Hematopoietic multipotent progenitor cell treated with erythropoietin and hydrocortisone succinate and interleukin-3 and kit ligand, for 6 days (in vitro differentiated cells): ENCODE measurements at regions not wholly inside any gene's neighbourhood (a gene's known extent, or its start where the extent isn't known, plus 50 kb on each side); places are given as distances from the start of the nearest gene placed in this dataset.

Experiments
- DNase-seq: peaks from one replicate; pipeline ENCODE4 v3.0.0-alpha.2; 2015

DNA sequence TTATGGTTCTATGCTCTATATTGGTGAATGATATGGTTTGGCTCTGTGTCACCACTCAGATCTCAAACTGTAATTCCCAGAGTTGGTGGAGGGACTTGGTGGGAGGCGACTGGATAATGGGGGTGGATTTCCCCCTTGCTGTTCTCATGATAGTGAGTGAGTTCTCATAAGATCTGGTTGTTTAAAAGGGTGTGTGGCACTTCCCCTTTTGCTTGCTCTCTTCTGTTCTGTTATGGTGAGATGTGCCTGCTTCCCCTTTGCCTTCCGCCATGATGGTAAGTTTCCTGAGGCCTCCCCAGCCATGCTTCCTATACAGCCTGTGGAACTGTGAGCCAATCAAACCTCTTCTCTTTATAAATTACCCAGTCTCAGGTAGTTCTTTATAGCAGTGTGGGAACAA is 446.6 kb upstream of the PDE3A start:
- DNase-seq: peak; percentile 13

GRCh38 chr12:19922717-19923116 is 445.6 kb upstream of the PDE3A start:
- no peak for DNase-seq

- no peak for DNase-seq
Observed at GRCh38 chr12:19924360-19924759, 444.0 kb upstream of the PDE3A start.

- no peak for DNase-seq
Observed at GRCh38 chr12:19925841-19926240, 442.5 kb upstream of the PDE3A start.

DNA sequence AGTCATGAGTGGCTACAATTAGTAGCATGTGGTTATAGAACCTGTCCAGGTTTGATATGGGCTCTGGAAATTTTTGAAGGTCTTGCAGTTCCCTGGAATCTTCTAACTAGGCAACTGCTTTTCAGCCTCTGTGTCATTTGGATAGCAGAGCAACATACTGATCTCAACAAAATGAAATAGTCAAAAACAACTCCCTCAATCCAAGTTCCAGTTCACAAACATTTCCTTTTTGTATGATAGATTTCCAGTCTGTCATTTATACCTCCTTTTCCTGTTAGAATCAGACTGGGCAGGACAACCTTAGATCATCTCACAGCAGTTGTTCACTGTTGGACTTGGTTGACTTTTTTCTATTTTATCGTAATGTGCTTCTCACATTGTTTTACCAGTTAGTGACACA is 442.1 kb upstream of the PDE3A start:
- DNase-seq: no peak

GRCh38 chr12:19927661-19928060 is 440.7 kb upstream of the PDE3A start:
- DNase-seq: no peak

GRCh38 chr12:19932413-19932812 is 435.9 kb upstream of the PDE3A start:
- no peak for DNase-seq

DNA sequence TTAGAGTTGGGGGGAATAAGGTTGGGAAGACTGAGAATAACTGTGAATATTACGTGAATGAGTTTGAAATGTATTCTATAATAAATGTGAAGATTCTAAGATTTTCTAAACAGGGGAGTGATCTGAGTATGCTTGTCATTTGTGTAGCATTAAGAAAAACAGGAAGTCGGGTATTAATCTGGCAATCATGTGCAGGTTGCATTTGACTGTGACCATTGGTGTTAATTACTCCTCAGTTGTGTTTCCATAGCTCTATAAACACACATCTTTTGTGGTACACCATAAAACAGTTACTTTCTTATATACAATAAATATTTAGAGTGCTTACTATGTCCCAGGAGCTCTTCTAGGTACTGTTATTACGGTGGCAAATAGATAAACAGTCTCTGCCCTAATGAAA is 434.4 kb upstream of the PDE3A start:
- no peak for DNase-seq

- no peak for DNase-seq
Observed at GRCh38 chr12:19937161-19937560, 431.2 kb upstream of the PDE3A start.

- no peak for DNase-seq
Observed at GRCh38 chr12:19938031-19938430, 430.3 kb upstream of the PDE3A start.

DNA sequence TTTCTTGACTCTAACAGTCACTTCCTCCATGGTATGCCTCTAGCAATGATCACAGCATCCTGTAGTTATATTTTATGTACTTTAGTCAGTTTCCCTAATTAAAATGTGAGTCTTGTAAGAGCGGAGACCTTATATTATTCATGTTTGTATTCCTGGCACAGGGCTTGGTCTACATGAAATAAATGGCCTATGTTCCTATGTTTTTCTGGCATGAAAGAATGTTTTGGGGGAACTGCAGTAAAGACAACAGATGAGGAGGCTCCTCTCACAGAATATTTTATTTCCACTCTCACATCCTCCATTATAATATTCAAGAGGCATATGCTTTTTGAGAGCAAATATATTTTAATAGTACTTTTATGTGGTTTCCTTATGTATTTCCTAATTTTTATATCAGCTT is 429.8 kb upstream of the PDE3A start:
- no peak for DNase-seq

DNA sequence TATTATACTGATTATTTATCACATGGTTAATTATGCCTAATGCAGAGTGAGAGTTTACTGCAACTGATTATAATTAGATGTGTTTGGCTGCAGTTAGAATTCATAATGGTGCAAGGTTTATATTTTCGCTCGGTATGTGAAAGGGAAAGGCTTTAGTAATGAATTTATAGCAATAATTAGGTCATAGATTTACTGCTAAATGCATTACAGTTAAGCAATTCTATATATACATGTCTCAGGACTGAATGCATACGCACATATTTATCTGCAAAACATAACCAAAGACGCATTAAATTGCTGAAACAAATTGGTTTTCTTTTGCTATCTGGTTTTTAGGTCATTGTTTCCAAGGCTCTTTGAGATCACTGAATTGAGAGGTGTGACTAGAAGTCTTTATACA is 428.1 kb upstream of the PDE3A start:
- DNase-seq: no peak

- no peak for DNase-seq
Observed at GRCh38 chr12:19941096-19941495, 427.2 kb upstream of the PDE3A start.

DNA sequence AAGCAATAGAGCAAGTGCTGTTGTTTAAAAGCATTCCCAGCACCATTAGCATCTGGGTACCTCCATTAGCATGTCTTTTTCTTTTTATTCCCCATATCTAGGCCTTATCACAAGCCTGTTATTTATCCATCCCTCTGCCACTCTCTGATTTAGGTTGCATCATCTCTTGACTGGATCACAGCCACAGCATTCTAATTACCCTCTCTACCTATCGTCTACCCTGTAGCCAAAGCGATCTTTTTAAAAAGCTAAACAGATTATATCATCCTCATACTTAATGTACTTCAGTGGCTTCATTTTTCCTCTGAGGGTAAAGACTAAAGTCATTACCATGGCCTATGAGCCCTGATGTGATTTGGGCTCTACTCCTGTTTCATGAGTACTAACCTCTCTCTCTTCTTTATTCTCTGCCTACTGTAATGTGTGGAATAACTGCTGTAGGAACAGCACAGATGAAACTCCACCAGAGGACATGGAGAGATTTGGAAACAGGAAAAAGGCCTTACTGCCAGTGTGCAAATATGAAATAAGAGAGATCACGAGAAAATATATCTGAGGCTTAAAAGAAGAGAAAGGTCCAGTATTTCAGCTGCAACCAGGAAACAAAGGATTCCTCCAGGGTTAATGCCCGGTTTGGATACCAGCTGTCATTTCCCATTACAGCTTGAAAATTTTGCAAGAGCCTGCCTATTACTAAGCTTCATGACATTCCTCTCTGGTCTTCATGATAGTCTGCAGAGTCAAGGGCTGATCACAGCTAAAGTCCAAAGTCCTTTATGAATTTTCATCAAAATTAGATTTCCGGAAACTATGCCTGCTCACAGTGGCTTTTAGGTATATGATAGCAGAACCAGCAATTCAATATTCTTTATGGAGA is 422.5 kb upstream of the PDE3A start:
- DNase-seq: no peak

DNA sequence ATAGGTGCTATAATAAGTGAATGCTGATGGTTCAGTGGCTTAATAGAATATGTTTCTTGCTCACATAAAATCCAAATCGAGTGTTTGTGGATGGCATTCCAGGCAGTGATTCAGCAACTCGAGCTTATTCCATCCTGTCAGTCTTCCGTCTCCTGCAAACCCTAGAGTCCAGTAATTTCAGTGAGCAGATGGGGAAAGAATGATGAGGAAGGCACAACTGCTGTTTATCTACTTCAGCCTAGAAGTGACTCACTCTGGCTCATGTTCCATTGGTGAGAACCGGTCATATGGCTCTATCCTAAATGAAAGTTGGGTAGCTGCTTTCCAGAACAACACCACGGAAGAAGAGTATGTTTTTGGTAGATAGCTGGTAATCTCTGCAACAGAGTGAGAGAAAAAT is 421.8 kb upstream of the PDE3A start:
- DNase-seq: no peak

DNA sequence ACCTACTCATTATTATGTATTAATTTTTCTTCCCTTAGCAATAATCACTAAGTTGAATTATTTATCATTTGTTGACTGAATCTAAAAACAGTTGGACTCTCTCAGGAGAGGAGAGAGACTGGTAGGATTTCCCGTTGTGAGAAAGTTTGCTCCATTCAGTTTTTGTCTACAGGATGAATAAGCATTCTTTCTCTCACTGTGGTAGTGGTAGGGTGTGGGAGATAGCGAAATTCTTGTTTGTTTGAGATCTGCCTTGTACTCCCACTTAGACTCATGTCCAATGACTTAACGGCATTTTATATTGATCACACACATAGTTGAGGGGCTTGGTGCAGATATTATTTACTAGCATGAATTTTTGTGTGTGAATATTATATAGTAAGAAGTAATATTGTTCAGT is 421.0 kb upstream of the PDE3A start:
- DNase-seq: no peak

- DNase-seq: no peak
Observed at GRCh38 chr12:19951664-19952063, 416.7 kb upstream of the PDE3A start.

- no peak for DNase-seq
Observed at GRCh38 chr12:19953734-19954133, 414.6 kb upstream of the PDE3A start.

GRCh38 chr12:19954163-19954562 is 414.2 kb upstream of the PDE3A start:
- DNase-seq: no peak

- DNase-seq: no peak
Observed at GRCh38 chr12:19957308-19958125, 410.8 kb upstream of the PDE3A start.

DNA sequence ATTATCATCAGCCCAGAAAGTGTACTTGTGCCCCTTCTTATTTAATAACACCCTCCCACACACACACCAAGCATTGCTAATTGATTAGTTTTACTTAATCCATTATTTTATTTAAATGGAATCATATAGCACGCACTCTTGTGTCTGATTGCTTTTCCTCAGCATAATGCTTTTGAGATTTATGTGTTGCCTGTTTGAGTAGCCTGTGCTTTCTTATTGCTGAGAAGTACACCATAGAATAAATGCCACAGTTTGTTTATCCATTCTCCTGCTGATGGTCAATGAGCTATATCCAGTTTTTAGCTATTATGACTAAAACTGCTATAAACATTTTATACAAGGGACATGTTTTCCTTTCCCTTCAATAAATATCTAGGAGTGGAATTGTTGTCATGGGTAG is 409.9 kb upstream of the PDE3A start:
- DNase-seq: no peak

- no peak for DNase-seq
Observed at GRCh38 chr12:19959353-19959752, 409.0 kb upstream of the PDE3A start.

GRCh38 chr12:19960527-19960926 is 407.8 kb upstream of the PDE3A start:
- no peak for DNase-seq

GRCh38 chr12:19962192-19962591 is 406.1 kb upstream of the PDE3A start:
- no peak for DNase-seq
